Endodermal cell (in vitro differentiated cells): ENCODE measurements at regions not wholly inside any gene's neighbourhood (a gene's known extent, or its start where the extent isn't known, plus 50 kb on each side); places are given as distances from the start of the nearest gene placed in this dataset.

Source experiments
- DNase-seq: peaks from one replicate; pipeline ENCODE4 v3.0.0-alpha.2; 2017
- H3K27ac ChIP-seq: 2 replicates; pipeline ENCODE4 v1.5.1; 2013; ENCODE audit warnings: mild to moderate bottlenecking, low read depth, low read length, moderate library complexity
- H3K27me3 ChIP-seq: 2 replicates; pipeline ENCODE4 v1.6.1; 2013; ENCODE audit warnings: mild to moderate bottlenecking, low read length, moderate library complexity; ENCODE audit not compliant: insufficient read depth, control insufficient read depth, poor library complexity, severe bottlenecking
- H3K36me3 ChIP-seq: 2 replicates; pipeline ENCODE4 v1.7.0; 2013; ENCODE audit warnings: mild to moderate bottlenecking, low read length, moderate library complexity; ENCODE audit not compliant: control insufficient read depth, insufficient read depth
- H3K4me1 ChIP-seq: one replicate; pipeline ENCODE4 v1.7.0; 2013; ENCODE audit warnings: low read length; ENCODE audit not compliant: control insufficient read depth, insufficient read depth
- H3K4me3 ChIP-seq: 2 replicates; pipeline ENCODE4 v1.5.1; 2013; ENCODE audit warnings: mild to moderate bottlenecking, low read length, moderate library complexity
- H3K9ac ChIP-seq: 2 replicates; pipeline ENCODE4 v1.6.1; 2013; ENCODE audit warnings: mild to moderate bottlenecking, low read length, moderate library complexity; ENCODE audit not compliant: poor library complexity, severe bottlenecking; ENCODE audit errors: extremely low read depth
- H3K9me3 ChIP-seq: 2 replicates; pipeline ENCODE4 v1.6.1; 2013; ENCODE audit warnings: mild to moderate bottlenecking, low read length, moderate library complexity; ENCODE audit not compliant: control insufficient read depth
- H3K27ac Mint-ChIP-seq: 2 replicates; pipeline ENCODE4 v1.8.0; 2020; ENCODE audit warnings: mixed read lengths
- H3K27me3 Mint-ChIP-seq: 2 replicates; pipeline ENCODE4 v1.8.0; 2021; ENCODE audit warnings: mild to moderate bottlenecking, mixed read lengths; ENCODE audit not compliant: insufficient read depth
- H3K36me3 Mint-ChIP-seq: 2 replicates; pipeline ENCODE4 v1.8.0; 2020; ENCODE audit warnings: low read depth, mixed read lengths
- H3K4me1 Mint-ChIP-seq: 2 replicates; pipeline ENCODE4 v1.8.0; 2020; ENCODE audit warnings: mixed read lengths
- H3K4me3 Mint-ChIP-seq: 2 replicates; pipeline ENCODE4 v1.8.0; 2020; ENCODE audit warnings: mild to moderate bottlenecking, moderate library complexity, mixed read lengths
- H3K9me3 Mint-ChIP-seq: 2 replicates; pipeline ENCODE4 v1.8.0; 2020; ENCODE audit warnings: mild to moderate bottlenecking, mixed read lengths
- CTCF ChIP-seq: fragments of 200-600 bp; sonication (generic); conservative IDR thresholded peaks from 2 replicates; pipeline ENCODE4 v1.5.0; 2021; ENCODE audit warnings: antibody characterized with exemption, mild to moderate bottlenecking
- WGBS, 2 experiments: methylation state at CpG; one replicate each; pipeline versions ENCODE4 v1.1.5 to v1.1.7; 2013; ENCODE audit warnings: missing lambda C conversion rate in 2 of 2, mixed read lengths in 1 of 2; ENCODE audit not compliant: insufficient coverage in 1 of 2, insufficient read length in 1 of 2; 5-methylcytosine and 5-hydroxymethylcytosine counted together

DNA sequence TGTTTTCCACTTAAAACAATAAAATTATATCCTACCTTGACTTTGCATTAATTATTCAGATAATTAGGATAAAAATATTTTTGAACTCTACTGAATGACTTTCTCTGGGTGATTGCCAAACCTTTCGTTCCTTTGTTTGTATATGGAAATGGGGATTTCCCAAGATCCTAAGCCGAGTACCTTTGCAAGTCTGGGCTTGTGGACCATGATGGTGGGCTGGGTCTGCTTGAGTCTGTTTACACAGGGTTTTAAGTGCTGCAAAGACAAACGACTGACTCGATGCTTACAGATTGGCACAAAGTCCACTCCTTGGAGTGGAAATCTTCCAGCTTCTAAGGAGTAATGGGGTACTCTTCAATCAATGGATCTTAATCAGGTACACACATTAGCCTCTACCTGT lies 659.5 kb downstream of the TSN start:
- Histone ChIP-seq H3K9ac (no peak overlapping the region), H3K36me3 (no peaks in the 10 kb centered on the region), H3K4me1 (no peaks in the 10 kb centered on the region), H3K9me3 (peaks cover 11% of the 10 kb centered on the region), H3K27ac (no peak overlapping the region), H3K27me3 (no peaks in the 10 kb centered on the region), H3K4me3 (no peak overlapping the region)
- Mint-ChIP-seq H3K4me3 (no peak overlapping the region), H3K4me1 (peaks cover 6% of the 10 kb centered on the region), H3K27ac (peak overlapping the region; percentile 17), H3K27me3 (no peaks in the 10 kb centered on the region), H3K36me3 (no peaks in the 10 kb centered on the region), H3K9me3 (peaks cover 11% of the 10 kb centered on the region)
- no peak for DNase-seq
- TF ChIP-seq CTCF: no peak
- WGBS, 2 experiments: 81 to 88% methylated on average over 2 to 4 of the region's 4 CpGs

GRCh38 chr2:122417114-122417513 lies 661.7 kb downstream of the TSN start:
- H3K9me3 Mint-ChIP-seq: no peaks in the 10 kb centered on the region
- Histone ChIP-seq H3K36me3 (no peaks in the 10 kb centered on the region), H3K4me3 (no peak overlapping the region), H3K4me1 (no peaks in the 10 kb centered on the region), H3K9ac (no peak overlapping the region), H3K27me3 (no peaks in the 10 kb centered on the region), H3K9me3 (no peaks in the 10 kb centered on the region), H3K27ac (no peak overlapping the region)
- H3K4me3 Mint-ChIP-seq: no peak overlapping the region
- peaks cover 6% of the 10 kb centered on the region for H3K4me1 Mint-ChIP-seq
- no peak for TF ChIP-seq CTCF
- 88 to 100% methylated on average over 1 of the region's 1 CpG for WGBS, 2 experiments
- no peaks in the 10 kb centered on the region for H3K36me3 Mint-ChIP-seq
- no peaks in the 10 kb centered on the region for H3K27me3 Mint-ChIP-seq
- no peak for DNase-seq
- H3K27ac Mint-ChIP-seq: no peak overlapping the region

DNA sequence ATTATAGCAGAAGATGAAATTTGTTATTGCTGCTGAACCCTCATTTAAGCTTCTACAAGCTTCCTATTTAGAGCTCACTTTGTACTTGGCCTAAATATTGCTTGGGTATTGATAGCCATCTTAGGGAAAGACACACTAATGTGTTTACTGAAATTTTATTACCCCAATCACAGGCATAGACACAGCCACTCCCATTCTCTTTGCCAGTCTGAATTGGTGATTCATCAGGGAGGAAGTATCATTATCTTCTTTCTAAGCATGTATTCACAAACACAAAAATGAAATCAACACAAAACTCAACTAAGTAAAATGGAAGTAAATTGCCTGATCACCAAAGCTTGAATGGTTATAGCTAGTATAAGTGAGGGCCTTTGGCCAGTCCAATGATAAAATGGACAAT lies 666.3 kb downstream of the TSN start:
- Histone ChIP-seq H3K36me3 (no peaks in the 10 kb centered on the region), H3K4me1 (no peaks in the 10 kb centered on the region), H3K9ac (no peak overlapping the region), H3K27me3 (no peaks in the 10 kb centered on the region), H3K27ac (no peak overlapping the region), H3K4me3 (no peak overlapping the region), H3K9me3 (no peaks in the 10 kb centered on the region)
- H3K4me1 Mint-ChIP-seq: no peaks in the 10 kb centered on the region
- H3K27ac Mint-ChIP-seq: no peak overlapping the region
- no peak overlapping the region for H3K4me3 Mint-ChIP-seq
- H3K36me3 Mint-ChIP-seq: no peaks in the 10 kb centered on the region
- no peaks in the 10 kb centered on the region for H3K27me3 Mint-ChIP-seq
- no peak for TF ChIP-seq CTCF
- DNase-seq: no peak
- H3K9me3 Mint-ChIP-seq: no peaks in the 10 kb centered on the region
